H9 (cell line): ENCODE measurements at regions not wholly inside any gene's neighbourhood (a gene's known extent, or its start where the extent isn't known, plus 50 kb on each side); places are given as distances from the start of the nearest gene placed in this dataset.

Experiments
- DNase-seq: peaks from one replicate; pipeline ENCODE4 v3.0.0-alpha.2; 2017
- H2AFZ ChIP-seq: one replicate; pipeline ENCODE4 v1.6.1; 2013; ENCODE audit warnings: mild to moderate bottlenecking, low read length, control low read depth, moderate library complexity
- H2AK5ac ChIP-seq: 2 replicates; pipeline ENCODE4 v1.6.1; 2013; ENCODE audit warnings: low read length, control low read depth, mixed read lengths; ENCODE audit not compliant: insufficient read length
- H2BK120ac ChIP-seq: one replicate; pipeline ENCODE4 v1.6.1; 2013; ENCODE audit warnings: low read depth, mild to moderate bottlenecking, low read length, control low read depth, inconsistent platforms; ENCODE audit not compliant: poor library complexity, severe bottlenecking
- H2BK12ac ChIP-seq: 2 replicates; pipeline ENCODE4 v1.6.1; 2013; ENCODE audit warnings: low read length, control low read depth, mixed read lengths, low read depth; ENCODE audit not compliant: insufficient read length
- H2BK15ac ChIP-seq: 2 replicates; pipeline ENCODE4 v1.6.1; 2013; ENCODE audit warnings: low read depth, low read length, control low read depth
- H2BK20ac ChIP-seq: one replicate; pipeline ENCODE4 v1.6.1; 2013; ENCODE audit warnings: low read depth, mild to moderate bottlenecking, low read length, control low read depth, inconsistent platforms; ENCODE audit not compliant: poor library complexity, severe bottlenecking
- H2BK5ac ChIP-seq: 2 replicates; pipeline ENCODE4 v1.6.1; 2013; ENCODE audit warnings: low read length, control low read depth, mixed read lengths; ENCODE audit not compliant: insufficient read length
- H3K14ac ChIP-seq: 2 replicates; pipeline ENCODE4 v1.6.1; 2013; ENCODE audit warnings: low read length, control low read depth; ENCODE audit not compliant: insufficient read depth
- H3K18ac ChIP-seq: 2 replicates; pipeline ENCODE4 v1.6.1; 2013; ENCODE audit warnings: low read depth, mild to moderate bottlenecking, mixed read lengths, low read length, control low read depth; ENCODE audit not compliant: insufficient read length
- H3K23ac ChIP-seq: 2 replicates; pipeline ENCODE4 v1.6.1; 2013; ENCODE audit warnings: low read length, control low read depth, mixed read lengths, low read depth; ENCODE audit not compliant: insufficient read length
- H3K23me2 ChIP-seq: 2 replicates; pipeline ENCODE4 v1.6.1; 2013; ENCODE audit warnings: low read depth, mild to moderate bottlenecking, mixed read lengths, low read length, control low read depth; ENCODE audit not compliant: insufficient read length, poor library complexity, severe bottlenecking
- H3K27ac ChIP-seq: 2 replicates; pipeline ENCODE4 v1.5.1; 2013; ENCODE audit warnings: low read length, control low read depth, mixed read lengths, low read depth; ENCODE audit not compliant: insufficient read length
- H3K27me3 ChIP-seq: 2 replicates; pipeline ENCODE4 v1.6.1; 2013; ENCODE audit warnings: low read length, control low read depth, inconsistent platforms; ENCODE audit not compliant: insufficient read depth
- H3K4ac ChIP-seq: 2 replicates; pipeline ENCODE4 v1.6.1; 2013; ENCODE audit warnings: low read depth, mild to moderate bottlenecking, control low read depth, inconsistent platforms, low read length, moderate library complexity
- H3K4me1 ChIP-seq: 2 replicates; pipeline ENCODE4 v1.6.1; 2013; ENCODE audit warnings: low read length, control low read depth, inconsistent platforms; ENCODE audit not compliant: insufficient read depth
- H3K4me2 ChIP-seq: 2 replicates; pipeline ENCODE4 v1.6.1; 2013; ENCODE audit warnings: low read length, control low read depth, mixed read lengths; ENCODE audit not compliant: insufficient read length, insufficient read depth
- H3K56ac ChIP-seq: 2 replicates; pipeline ENCODE4 v1.6.1; 2013; ENCODE audit warnings: low read depth, mild to moderate bottlenecking, mixed read lengths, low read length, control low read depth; ENCODE audit not compliant: insufficient read length
- H3K79me1 ChIP-seq: 2 replicates; pipeline ENCODE4 v1.6.1; 2013; ENCODE audit warnings: low read depth, mild to moderate bottlenecking, moderate library complexity, low read length, control low read depth, inconsistent platforms; ENCODE audit not compliant: insufficient read depth, poor library complexity, severe bottlenecking
- H3K79me2 ChIP-seq: 2 replicates; pipeline ENCODE4 v1.6.1; 2013; ENCODE audit warnings: low read length, control low read depth, inconsistent platforms; ENCODE audit not compliant: insufficient read depth
- H3K9ac ChIP-seq: 2 replicates; pipeline ENCODE4 v1.6.1; 2013; ENCODE audit warnings: low read length, control low read depth, mixed read lengths; ENCODE audit not compliant: insufficient read length; ENCODE audit errors: extremely low read depth
- H3K9me3 ChIP-seq: one replicate; pipeline ENCODE4 v1.6.1; 2013; ENCODE audit warnings: low read depth, low read length, inconsistent platforms; ENCODE audit not compliant: control insufficient read depth
- H3T11ph ChIP-seq: one replicate; pipeline ENCODE4 v1.6.1; 2013; ENCODE audit warnings: mild to moderate bottlenecking, low read length, control low read depth, inconsistent platforms
- H4K20me1 ChIP-seq: one replicate; pipeline ENCODE4 v1.6.1; 2013; ENCODE audit not compliant: control insufficient read depth, insufficient read length, insufficient read depth
- H4K5ac ChIP-seq: 2 replicates; pipeline ENCODE4 v1.6.1; 2013; ENCODE audit warnings: low read depth, mild to moderate bottlenecking, mixed read lengths, low read length, control low read depth; ENCODE audit not compliant: insufficient read length
- H4K8ac ChIP-seq: replicated peaks from 2 replicates; pipeline ENCODE4 v1.6.1; 2013; ENCODE audit warnings: low read length, control low read depth, mixed read lengths, low read depth; ENCODE audit not compliant: insufficient read length
- H4K91ac ChIP-seq: 2 replicates; pipeline ENCODE4 v1.6.1; 2013; ENCODE audit warnings: low read depth, mild to moderate bottlenecking, moderate library complexity, mixed read lengths, low read length, control low read depth; ENCODE audit not compliant: insufficient read length
- H3K27ac Mint-ChIP-seq, 3 experiments: 2 replicates in 2 of 3; 3 replicates in 1 of 3; pipeline ENCODE4 v1.8.0; 2020 to 2021; ENCODE audit warnings: mixed read lengths in 3 of 3, mild to moderate bottlenecking in 1 of 3, moderate library complexity in 1 of 3
- H3K27me3 Mint-ChIP-seq: 2 replicates; pipeline ENCODE4 v1.8.0; 2021; ENCODE audit warnings: low read depth, mild to moderate bottlenecking, moderate library complexity, mixed read lengths
- H3K36me3 Mint-ChIP-seq, 3 experiments: 2 replicates in 2 of 3; 3 replicates in 1 of 3; pipeline ENCODE4 v1.8.0; 2020 to 2021; ENCODE audit warnings: low read depth in 3 of 3, mixed read lengths in 3 of 3; ENCODE audit not compliant: insufficient read depth in 1 of 3
- H3K4me1 Mint-ChIP-seq, 2 experiments: 2 replicates each; pipeline ENCODE4 v1.8.0; 2020; ENCODE audit warnings: mixed read lengths in 2 of 2
- H3K4me3 Mint-ChIP-seq, 2 experiments: 2 replicates in 1 of 2; 3 replicates in 1 of 2; pipeline ENCODE4 v1.8.0; 2020 to 2021; ENCODE audit warnings: mild to moderate bottlenecking in 2 of 2, mixed read lengths in 2 of 2, moderate library complexity in 1 of 2
- H3K9me3 Mint-ChIP-seq, 2 experiments: 2 replicates in 1 of 2; 3 replicates in 1 of 2; pipeline ENCODE4 v1.8.0; 2020; ENCODE audit warnings: mild to moderate bottlenecking in 2 of 2, mixed read lengths in 2 of 2, moderate library complexity in 1 of 2
- CTCF ChIP-seq: fragments of 200-600 bp; sonication (generic); conservative IDR thresholded peaks from 3 replicates; pipeline ENCODE4 v1.8.0; 2021; ENCODE audit warnings: antibody characterized with exemption, mild to moderate bottlenecking

- H3K79me2 ChIP-seq: no peaks in the 10 kb centered on the region
- H2BK15ac ChIP-seq: no peak overlapping the region
- no peak overlapping the region for H3K18ac ChIP-seq
- peaks cover 49 to 51% of the 10 kb centered on the region in 2 experiments for H3K4me1 Mint-ChIP-seq
- H3K23me2 ChIP-seq: no peaks in the 10 kb centered on the region
- no peak for DNase-seq
- H3K14ac ChIP-seq: no peak overlapping the region
- no peak overlapping the region for H3K4me2 ChIP-seq
- no peak overlapping the region for H2AK5ac ChIP-seq
- no peak overlapping the region for H3K4ac ChIP-seq
- H3K4me1 ChIP-seq: peaks cover 2% of the 10 kb centered on the region; the same call in 1 of the 2 replicates
- no peak overlapping the region for H3T11ph ChIP-seq
- H3K27me3 Mint-ChIP-seq: peaks cover 24% of the 10 kb centered on the region
- H3K4me3 Mint-ChIP-seq: no peak overlapping the region
- H3K56ac ChIP-seq: no peak overlapping the region
- H2BK5ac ChIP-seq: no peak overlapping the region
- no peak overlapping the region for H4K8ac ChIP-seq
- H3K27ac Mint-ChIP-seq: no peak overlapping the region
- TF ChIP-seq CTCF: no peak
- no peak overlapping the region for H4K91ac ChIP-seq
- no peaks in the 10 kb centered on the region for H3K27me3 ChIP-seq
- no peaks in the 10 kb centered on the region for H3K9me3 ChIP-seq
- no peak overlapping the region for H3K27ac ChIP-seq
- H4K20me1 ChIP-seq: no peaks in the 10 kb centered on the region
- no peaks in the 10 kb centered on the region for H3K36me3 Mint-ChIP-seq
- no peak overlapping the region for H2BK12ac ChIP-seq
- no peak overlapping the region for H2AFZ ChIP-seq
- no peak overlapping the region for H4K5ac ChIP-seq
- H3K23ac ChIP-seq: no peak overlapping the region
- H3K9ac ChIP-seq: no peak overlapping the region
- no peak overlapping the region for H2BK20ac ChIP-seq
- peaks cover 0 to 6% of the 10 kb centered on the region in 2 experiments; a peak in 2 of 5 replicates for H3K9me3 Mint-ChIP-seq
- H2BK120ac ChIP-seq: no peak overlapping the region
- no peaks in the 10 kb centered on the region for H3K79me1 ChIP-seq
Measured at GRCh38 chr19:29365836-29366417, 153.0 kb upstream of the UQCRFS1 start.
